ENCODE measurements at regions not wholly inside any gene's neighbourhood (a gene's known extent, or its start where the extent isn't known, plus 50 kb on each side); places are given as distances from the start of the nearest gene placed in this dataset.

DNA sequence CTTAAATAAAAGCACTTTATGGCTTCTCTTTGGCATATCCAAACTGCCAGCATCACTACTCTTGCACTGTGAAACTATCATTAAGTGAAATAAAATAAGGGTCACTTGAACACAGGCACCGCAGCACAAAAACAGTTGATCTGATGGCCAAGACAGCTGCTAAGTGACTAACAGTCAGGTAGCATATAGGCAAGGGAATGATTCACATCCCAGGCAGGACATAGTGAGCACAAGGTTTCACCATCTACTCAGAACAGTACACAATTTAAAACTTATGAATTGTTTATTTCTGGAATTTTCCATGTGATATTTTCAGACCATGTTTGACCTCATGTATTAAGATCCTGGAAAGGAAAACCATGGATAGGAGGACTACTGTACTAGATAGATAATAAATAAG lies 214.2 kb downstream of the MREG start:
- no peak for DNase-seq (ENCODE audit: low read depth, low spot score)
- FAIRE-seq: no peak
- SMC1A ChIA-PET (ENCODE audit: uncharacterized antibody, unreplicated experiment): no interaction called here
- Histone ChIP-seq H3K27ac (ENCODE audit: control insufficient read depth, insufficient read depth) (no peak overlapping the region), H4K20me1 (ENCODE audit: control insufficient read depth, insufficient read depth) (no peaks in the 10 kb centered on the region), H3K4me3 (no peak overlapping the region), H3K9ac (ENCODE audit: control insufficient read depth, insufficient read depth, low read length) (no peak overlapping the region), H3K79me2 (ENCODE audit: control insufficient read depth, insufficient read depth, low read length) (no peaks in the 10 kb centered on the region), H3K9me3 (replicated peaks; ENCODE audit: control insufficient read depth, insufficient read depth, low read length) (no peaks in the 10 kb centered on the region), H3K4me1 (ENCODE audit: control insufficient read depth, insufficient read depth, low read length) (no peaks in the 10 kb centered on the region), H3K4me2 (ENCODE audit: control insufficient read depth, insufficient read depth) (no peak overlapping the region), H3K36me3 (ENCODE audit: control insufficient read depth in 2 of 2, insufficient read depth in 2 of 2, low read length in 1 of 2) (no peaks in the 10 kb centered on the region), H2AFZ (ENCODE audit: control insufficient read depth, low read depth, low read length) (no peak overlapping the region), H3K27me3 (replicated peaks in 1 of 2; ENCODE audit: control insufficient read depth in 2 of 2, insufficient read depth in 2 of 2, low read length in 1 of 2) (no peaks in the 10 kb centered on the region)
- RAD21 ChIA-PET (ENCODE audit: unreplicated experiment): no interaction called here
- intact Hi-C loops (cut with micrococcal nuclease; ENCODE audit: unreplicated experiment): no loop called here
- CTCF ChIA-PET: no interaction called here
- in situ Hi-C loops (cut with MboI): no loop called here
- POLR2A ChIA-PET: no interaction called here
- WGBS (ENCODE audit: insufficient coverage, insufficient replicate concordance, low lambda C conversion rate, missing lambda C conversion rate): 88% methylated on average over 1 of the region's 1 CpG
- BruUV-seq (replicated peaks): no TSS peak
- no peak for ATAC-seq
- TF ChIP-seq FOXM1 (IDR thresholded peaks at IDR 0.05; ENCODE audit: low read depth, low read length) (no peak), HDGF (IDR thresholded peaks at IDR 0.05) (no peak), EP300 (IDR thresholded peaks at IDR 0.05; ENCODE audit: borderline replicate concordance in 1 of 2, control insufficient read depth in 1 of 2, low read depth in 2 of 2, low read length in 2 of 2) (no peak), CREB1 (IDR thresholded peaks at IDR 0.05; ENCODE audit: low read depth) (no peak), KLF5 (IDR thresholded peaks at IDR 0.05; ENCODE audit: partially characterized antibody) (no peak), HDAC2 (IDR thresholded peaks at IDR 0.05) (no peak), ETV6 (conservative IDR thresholded peaks at IDR 0.05 in 1 of 2, IDR thresholded peaks at IDR 0.05 in 1 of 2; ENCODE audit: borderline replicate concordance in 1 of 2, low read depth in 1 of 2) (no peak), ZSCAN29 (IDR thresholded peaks at IDR 0.05) (no peak), RCOR1 (conservative IDR thresholded peaks at IDR 0.05; ENCODE audit: low read depth, low read length) (no peak)
- TF ChIP-seq, protein P1, sequence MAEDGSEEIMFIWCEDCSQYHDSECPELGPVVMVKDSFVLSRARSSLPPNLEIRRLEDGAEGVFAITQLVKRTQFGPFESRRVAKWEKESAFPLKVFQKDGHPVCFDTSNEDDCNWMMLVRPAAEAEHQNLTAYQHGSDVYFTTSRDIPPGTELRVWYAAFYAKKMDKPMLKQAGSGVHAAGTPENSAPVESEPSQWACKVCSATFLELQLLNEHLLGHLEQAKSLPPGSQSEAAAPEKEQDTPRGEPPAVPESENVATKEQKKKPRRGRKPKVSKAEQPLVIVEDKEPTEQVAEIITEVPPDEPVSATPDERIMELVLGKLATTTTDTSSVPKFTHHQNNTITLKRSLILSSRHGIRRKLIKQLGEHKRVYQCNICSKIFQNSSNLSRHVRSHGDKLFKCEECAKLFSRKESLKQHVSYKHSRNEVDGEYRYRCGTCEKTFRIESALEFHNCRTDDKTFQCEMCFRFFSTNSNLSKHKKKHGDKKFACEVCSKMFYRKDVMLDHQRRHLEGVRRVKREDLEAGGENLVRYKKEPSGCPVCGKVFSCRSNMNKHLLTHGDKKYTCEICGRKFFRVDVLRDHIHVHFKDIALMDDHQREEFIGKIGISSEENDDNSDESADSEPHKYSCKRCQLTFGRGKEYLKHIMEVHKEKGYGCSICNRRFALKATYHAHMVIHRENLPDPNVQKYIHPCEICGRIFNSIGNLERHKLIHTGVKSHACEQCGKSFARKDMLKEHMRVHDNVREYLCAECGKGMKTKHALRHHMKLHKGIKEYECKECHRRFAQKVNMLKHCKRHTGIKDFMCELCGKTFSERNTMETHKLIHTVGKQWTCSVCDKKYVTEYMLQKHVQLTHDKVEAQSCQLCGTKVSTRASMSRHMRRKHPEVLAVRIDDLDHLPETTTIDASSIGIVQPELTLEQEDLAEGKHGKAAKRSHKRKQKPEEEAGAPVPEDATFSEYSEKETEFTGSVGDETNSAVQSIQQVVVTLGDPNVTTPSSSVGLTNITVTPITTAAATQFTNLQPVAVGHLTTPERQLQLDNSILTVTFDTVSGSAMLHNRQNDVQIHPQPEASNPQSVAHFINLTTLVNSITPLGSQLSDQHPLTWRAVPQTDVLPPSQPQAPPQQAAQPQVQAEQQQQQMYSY (CRISPR knock-in tag; IDR thresholded peaks at IDR 0.05): no peak
- TF ChIP-seq, protein P2, sequence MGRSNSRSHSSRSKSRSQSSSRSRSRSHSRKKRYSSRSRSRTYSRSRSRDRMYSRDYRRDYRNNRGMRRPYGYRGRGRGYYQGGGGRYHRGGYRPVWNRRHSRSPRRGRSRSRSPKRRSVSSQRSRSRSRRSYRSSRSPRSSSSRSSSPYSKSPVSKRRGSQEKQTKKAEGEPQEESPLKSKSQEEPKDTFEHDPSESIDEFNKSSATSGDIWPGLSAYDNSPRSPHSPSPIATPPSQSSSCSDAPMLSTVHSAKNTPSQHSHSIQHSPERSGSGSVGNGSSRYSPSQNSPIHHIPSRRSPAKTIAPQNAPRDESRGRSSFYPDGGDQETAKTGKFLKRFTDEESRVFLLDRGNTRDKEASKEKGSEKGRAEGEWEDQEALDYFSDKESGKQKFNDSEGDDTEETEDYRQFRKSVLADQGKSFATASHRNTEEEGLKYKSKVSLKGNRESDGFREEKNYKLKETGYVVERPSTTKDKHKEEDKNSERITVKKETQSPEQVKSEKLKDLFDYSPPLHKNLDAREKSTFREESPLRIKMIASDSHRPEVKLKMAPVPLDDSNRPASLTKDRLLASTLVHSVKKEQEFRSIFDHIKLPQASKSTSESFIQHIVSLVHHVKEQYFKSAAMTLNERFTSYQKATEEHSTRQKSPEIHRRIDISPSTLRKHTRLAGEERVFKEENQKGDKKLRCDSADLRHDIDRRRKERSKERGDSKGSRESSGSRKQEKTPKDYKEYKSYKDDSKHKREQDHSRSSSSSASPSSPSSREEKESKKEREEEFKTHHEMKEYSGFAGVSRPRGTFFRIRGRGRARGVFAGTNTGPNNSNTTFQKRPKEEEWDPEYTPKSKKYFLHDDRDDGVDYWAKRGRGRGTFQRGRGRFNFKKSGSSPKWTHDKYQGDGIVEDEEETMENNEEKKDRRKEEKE (IDR thresholded peaks at IDR 0.05): no peak
- TF ChIP-seq, protein P3, sequence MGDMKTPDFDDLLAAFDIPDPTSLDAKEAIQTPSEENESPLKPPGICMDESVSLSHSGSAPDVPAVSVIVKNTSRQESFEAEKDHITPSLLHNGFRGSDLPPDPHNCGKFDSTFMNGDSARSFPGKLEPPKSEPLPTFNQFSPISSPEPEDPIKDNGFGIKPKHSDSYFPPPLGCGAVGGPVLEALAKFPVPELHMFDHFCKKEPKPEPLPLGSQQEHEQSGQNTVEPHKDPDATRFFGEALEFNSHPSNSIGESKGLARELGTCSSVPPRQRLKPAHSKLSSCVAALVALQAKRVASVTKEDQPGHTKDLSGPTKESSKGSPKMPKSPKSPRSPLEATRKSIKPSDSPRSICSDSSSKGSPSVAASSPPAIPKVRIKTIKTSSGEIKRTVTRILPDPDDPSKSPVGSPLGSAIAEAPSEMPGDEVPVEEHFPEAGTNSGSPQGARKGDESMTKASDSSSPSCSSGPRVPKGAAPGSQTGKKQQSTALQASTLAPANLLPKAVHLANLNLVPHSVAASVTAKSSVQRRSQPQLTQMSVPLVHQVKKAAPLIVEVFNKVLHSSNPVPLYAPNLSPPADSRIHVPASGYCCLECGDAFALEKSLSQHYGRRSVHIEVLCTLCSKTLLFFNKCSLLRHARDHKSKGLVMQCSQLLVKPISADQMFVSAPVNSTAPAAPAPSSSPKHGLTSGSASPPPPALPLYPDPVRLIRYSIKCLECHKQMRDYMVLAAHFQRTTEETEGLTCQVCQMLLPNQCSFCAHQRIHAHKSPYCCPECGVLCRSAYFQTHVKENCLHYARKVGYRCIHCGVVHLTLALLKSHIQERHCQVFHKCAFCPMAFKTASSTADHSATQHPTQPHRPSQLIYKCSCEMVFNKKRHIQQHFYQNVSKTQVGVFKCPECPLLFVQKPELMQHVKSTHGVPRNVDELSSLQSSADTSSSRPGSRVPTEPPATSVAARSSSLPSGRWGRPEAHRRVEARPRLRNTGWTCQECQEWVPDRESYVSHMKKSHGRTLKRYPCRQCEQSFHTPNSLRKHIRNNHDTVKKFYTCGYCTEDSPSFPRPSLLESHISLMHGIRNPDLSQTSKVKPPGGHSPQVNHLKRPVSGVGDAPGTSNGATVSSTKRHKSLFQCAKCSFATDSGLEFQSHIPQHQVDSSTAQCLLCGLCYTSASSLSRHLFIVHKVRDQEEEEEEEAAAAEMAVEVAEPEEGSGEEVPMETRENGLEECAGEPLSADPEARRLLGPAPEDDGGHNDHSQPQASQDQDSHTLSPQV (IDR thresholded peaks at IDR 0.05): no peak
- TF ChIP-seq, protein P4, sequence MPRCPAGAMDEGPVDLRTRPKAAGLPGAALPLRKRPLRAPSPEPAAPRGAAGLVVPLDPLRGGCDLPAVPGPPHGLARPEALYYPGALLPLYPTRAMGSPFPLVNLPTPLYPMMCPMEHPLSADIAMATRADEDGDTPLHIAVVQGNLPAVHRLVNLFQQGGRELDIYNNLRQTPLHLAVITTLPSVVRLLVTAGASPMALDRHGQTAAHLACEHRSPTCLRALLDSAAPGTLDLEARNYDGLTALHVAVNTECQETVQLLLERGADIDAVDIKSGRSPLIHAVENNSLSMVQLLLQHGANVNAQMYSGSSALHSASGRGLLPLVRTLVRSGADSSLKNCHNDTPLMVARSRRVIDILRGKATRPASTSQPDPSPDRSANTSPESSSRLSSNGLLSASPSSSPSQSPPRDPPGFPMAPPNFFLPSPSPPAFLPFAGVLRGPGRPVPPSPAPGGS (IDR thresholded peaks at IDR 0.05; ENCODE audit: borderline replicate concordance, insufficient read depth, low read depth, low read length, poor library complexity, severe bottlenecking): no peak
